Left forelimb (tissue), 1 donor: ENCODE measurements at regions not wholly inside any gene's neighbourhood (a gene's known extent, or its start where the extent isn't known, plus 50 kb on each side); places are given as distances from the start of the nearest gene placed in this dataset.

Source experiments
- DNase-seq: peaks from one replicate; pipeline ENCODE4 v3.0.0-alpha.2; 2018; ENCODE audit warnings: low spot score

GRCh38 chr5:61622156-61622555 is 290.1 kb downstream of the ZSWIM6 start:
- no peak for DNase-seq

DNA sequence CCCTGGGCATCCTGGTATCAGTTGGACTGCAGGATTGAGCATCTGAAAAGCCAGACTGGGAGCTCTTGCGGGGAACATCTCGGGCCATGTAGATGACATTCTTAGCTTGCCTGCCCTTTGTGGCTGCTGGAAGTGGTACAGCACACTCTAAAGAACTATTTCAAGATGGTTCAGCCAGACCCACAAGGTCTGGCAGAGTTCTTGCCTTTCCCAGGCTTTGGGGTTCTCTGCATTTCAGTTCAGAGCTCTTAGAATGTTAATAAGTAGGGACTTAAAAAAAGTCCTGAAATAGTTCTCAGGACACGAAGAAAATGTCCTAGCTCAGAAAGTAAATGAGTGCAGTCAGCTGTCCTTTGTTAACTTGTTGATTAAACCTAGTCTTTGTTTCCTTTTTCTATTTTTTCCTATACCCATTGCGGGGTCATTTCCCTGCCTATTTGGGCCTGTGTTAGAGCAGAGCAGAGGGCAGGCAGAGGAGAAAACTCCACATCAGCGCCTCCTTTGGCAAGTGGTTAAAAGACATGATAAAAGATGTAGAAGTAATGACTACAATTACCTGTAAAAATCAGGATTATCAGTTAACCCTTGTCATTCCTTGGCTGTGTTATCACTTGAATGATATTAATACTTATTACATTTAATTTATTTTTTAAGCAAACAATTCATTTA is 291.5 kb downstream of the ZSWIM6 start:
- DNase-seq = peak; percentile 48

- no peak for DNase-seq
These were observed 292.6 kb downstream of the ZSWIM6 start for GRCh38 chr5:61624553-61625136.

GRCh38 chr5:61625137-61625561 is 293.1 kb downstream of the ZSWIM6 start:
- DNase-seq = peak; percentile 60

DNA sequence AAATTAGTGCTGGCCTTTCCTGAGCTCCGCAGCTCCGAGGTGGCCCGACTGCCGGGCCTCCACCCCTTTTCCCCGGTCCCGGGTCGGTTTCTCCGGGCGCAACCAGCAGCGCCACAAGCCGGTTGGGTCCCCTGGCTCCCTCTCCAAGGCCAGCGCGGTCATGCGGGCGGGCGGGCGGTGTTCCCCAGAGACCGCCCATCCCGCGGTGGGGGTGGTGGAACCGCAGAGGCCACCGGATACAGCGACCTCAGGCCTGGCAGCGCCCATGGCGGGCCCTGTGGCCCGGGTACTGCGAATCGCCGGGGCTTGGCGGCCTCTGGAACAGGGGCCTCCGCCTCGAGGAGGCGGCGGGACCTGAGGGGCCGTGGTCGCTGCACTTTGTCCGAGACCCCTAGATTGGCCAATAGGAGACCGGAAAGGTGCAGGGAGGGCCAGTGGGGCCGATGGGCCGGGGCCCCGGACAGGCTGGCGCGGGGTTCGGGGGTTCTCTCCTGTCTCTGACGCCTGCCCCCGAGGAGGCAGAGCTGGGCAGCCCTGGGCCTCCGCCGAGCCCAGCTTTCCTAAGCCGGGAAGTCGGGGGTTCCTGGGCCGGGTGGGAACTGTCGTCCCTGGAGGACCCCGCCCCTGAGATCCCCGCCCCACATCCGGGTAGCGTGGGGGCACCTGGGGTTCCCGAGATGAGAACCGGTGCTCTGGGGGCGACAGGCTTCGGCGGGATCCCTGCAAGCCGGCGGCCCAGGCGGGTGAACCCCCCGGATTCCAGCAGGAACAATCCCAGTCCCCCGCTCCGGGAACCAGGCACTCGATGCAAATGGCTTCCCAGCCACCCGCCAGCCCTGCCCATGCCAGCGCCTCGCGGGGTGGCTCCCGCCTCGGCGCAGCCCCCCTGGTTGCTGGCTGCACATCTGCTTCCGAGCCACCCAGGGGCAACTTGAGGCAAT is 293.9 kb downstream of the ZSWIM6 start:
- peak; percentile 75 for DNase-seq

GRCh38 chr5:61626639-61627282 is 294.7 kb downstream of the ZSWIM6 start:
- no peak for DNase-seq

DNA sequence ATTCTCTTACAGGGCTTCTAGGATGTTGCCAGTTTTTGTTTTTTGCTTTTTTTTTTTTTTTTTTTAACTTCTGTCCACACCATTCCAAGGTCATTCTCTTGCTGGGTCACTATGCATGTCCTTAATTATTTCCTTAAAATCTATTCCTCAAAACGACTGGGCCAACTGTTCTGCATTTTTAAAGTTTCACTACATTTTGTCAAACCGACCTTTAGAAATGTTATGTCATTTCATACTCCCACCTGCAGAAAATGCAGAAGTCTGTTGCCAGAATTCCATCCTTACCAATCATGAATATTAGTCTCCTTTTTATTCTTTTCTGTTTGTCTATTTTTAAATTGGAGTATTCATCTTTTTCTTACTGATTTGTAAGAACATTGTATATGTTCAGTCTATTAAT is 295.5 kb downstream of the ZSWIM6 start:
- DNase-seq = no peak

- DNase-seq = no peak
These were observed 298.9 kb downstream of the ZSWIM6 start for GRCh38 chr5:61630908-61631307.

DNA sequence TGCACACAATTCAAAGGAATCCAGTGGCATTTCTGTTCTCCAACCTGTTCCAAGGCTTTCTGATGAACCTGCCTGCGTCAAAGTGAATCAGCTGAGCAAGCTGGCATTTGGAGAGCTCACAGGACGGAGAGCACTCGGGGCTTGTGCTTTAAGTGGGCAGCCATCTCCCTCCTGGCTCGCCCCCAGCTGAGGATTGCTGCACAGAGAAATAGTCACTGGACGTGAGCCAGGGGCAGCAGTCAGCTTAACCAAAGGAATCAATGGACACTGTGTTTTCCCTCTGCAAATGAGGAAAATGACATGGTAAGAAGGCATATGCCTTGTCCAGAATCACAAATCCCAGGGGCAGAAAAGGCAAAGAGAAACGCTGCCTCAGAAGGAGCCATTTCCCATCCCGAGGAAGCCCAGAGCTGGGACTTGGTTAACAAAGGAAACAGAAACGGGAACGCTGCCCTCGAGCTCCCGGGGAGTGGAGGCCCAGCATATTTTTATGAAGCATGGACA is 299.4 kb downstream of the ZSWIM6 start:
- DNase-seq = no peak

- no peak for DNase-seq
These were observed 300.0 kb downstream of the ZSWIM6 start for GRCh38 chr5:61632064-61632463.

DNA sequence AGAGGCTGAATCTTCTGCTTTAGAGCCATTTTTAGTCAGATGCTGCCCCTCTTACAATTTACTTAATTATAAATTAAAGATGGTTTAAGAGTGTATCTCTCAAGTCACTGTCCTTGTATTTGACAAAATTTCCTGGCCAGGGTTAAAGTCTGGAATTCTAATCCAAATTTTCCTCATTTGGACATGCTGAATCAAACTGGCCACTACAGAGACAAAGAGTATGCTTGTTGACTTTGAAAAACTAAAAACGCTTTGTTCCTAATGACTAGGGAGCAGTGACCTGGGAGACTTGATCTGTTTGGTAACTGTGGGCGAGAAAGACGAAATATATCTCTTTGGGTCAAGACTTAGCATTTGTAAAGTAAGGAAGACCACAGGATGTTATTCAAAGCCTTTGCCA is 303.2 kb downstream of the ZSWIM6 start:
- no peak for DNase-seq

GRCh38 chr5:61637566-61637965 is 305.5 kb downstream of the ZSWIM6 start:
- no peak for DNase-seq

DNA sequence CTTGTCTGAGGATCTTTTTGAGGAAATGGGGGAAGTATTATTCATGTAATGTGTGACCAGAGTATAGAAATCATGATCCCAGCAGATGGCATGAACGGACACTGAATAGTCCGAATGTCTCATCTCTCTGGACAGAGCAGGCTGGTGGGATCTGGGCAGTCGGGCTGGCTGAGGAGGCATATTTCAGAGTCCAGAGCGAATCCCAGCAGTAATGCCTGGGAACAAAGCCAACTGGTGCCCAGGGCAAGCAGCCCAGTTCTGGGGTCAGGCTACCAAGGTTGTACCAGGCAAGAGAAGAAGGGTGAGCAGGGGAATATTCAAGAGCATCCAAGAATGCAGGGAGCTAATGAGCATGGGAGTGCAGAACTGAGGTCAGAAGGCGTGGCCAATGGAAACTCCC is 306.4 kb downstream of the ZSWIM6 start:
- no peak for DNase-seq

GRCh38 chr5:61640179-61641021 is 308.3 kb downstream of the ZSWIM6 start:
- no peak for DNase-seq

DNA sequence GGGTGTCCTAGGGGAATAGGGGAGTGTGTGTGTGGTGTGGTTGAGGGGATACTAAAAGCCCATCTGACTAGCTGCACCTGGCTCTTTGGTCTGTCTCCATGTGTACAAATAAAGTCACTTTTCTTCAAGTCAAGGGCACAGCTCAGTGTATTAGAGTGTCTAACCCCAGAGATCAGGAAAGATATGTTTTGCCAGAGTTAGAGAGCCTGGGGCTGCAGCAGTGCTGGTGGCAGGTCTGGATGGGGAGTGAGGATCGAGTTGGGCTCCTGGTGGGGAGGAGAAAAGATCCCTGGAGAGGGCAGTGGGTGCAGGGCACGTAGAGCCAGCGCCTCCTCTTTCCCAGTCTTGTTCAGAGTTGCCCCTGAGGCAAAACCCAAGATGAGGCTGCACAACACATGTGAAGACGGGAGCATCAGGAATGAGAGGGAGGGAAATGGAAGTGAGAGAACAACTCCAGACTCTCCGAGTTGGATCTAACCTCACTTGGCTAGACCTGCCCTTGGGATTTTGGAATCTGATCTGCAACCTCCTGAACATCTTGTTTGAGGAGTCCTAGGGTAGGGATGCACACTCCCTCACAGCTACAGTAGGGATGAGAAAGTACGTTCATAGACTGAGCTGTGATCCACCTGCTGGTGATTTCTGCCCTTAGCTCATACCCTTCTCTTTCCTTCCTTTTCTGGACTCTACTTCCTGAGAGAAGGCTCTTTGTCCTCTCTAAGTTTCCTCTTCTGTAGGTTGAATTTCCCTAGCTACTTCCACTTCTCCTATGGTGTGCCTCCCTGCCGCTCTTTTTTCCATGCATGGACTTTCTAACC is 309.9 kb downstream of the ZSWIM6 start:
- DNase-seq = no peak

DNA sequence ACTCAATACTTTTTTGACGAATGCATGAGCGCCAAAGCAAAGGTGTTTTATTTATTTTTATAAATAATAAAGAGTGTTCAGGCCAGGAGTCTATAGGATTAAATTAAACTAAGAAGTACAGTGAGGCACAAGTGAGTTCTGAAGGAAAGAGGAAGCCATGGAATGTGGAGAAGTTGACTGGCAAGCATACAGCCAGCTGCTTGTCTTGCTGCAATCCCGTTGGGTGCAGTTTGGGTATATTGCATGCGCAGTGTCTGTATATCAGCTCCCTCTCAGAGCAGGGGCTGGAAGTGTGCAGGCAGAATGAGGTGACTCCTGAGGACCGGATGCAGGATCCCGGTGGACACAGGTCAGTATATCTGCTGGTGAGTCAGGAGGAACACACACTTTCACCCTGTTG is 315.6 kb downstream of the ZSWIM6 start:
- DNase-seq = no peak

DNA sequence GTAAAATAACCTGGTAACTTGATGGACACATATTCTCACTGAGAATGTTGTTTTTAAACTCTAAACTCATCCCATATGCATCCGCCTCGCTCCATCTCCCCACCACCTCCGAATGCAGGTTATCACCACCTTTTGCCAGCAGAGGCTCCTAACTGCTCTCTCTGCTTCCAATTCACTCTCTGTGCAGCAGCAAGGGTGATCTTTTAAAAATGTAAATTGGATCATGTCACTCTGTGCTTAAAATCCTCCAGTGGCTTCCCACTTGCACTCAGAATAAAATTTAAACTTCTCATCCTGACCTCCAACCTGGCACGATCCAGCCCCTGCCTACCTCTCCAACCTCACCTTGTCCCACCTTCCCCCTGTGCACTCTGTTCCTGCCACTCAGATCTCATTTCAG is 317.2 kb downstream of the ZSWIM6 start:
- DNase-seq = no peak

- no peak for DNase-seq
These were observed 317.9 kb downstream of the ZSWIM6 start for GRCh38 chr5:61649971-61650370.

DNA sequence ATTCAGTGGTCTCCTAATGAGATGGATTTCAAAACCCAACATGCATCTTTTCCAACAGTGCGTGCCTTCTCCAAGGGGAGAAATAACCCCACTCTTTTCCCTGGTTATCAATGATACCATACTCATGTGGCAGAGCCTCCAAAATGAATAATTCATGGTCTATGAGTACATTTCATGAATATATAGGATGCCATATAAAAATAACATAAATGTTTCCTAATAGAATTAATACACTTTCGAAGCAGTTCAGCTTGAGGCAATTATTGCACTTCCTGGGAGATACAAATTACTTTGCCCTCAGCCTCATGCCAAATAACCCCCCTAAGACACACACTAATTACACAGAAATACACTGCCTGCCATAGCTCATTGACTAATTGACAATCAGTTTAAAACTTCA is 318.6 kb downstream of the ZSWIM6 start:
- no peak for DNase-seq

DNA sequence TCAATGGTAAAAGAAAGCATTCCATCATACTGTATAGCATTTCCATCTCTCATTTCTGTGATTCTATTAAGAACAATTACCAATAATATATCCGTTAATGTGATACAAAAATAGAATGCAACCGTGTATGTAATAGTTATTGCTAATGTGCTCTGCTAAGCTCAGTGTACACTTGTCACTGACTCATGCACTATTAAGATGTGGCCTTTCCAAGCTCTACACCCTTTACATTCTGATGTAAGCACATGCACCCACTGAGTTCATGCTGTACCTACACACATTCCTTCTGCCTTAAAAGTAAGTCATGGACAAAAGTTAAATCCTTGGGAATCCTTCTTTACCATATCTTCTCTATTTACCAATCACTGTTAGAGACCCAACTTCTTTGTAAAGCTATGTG is 319.1 kb downstream of the ZSWIM6 start:
- no peak for DNase-seq
